HepG2 (cell line): ENCODE measurements at regions not wholly inside any gene's neighbourhood (a gene's known extent, or its start where the extent isn't known, plus 50 kb on each side); places are given as distances from the start of the nearest gene placed in this dataset.

Experiments
- ATAC-seq: fragments of 200-7000 bp; cut with Tn5 transposase; 3 replicates; pipeline ENCODE4 v1.9.1; 2020; ENCODE audit warnings: mild to moderate bottlenecking, moderate library complexity
- BruUV-seq: library from RNA; stranded (reverse); fragments of 400-500 nt; replicated peaks from 2 replicates; lab custom pipeline; 2021; lab: Mats Ljungman, UMichigan
- CTCF ChIA-PET: fragments of 300-600 bp; formaldehyde crosslinking; extraction: SDS; loops from one replicate; lab custom pipeline; 2021; ENCODE audit warnings: low total read pairs, inconsistent platforms, low intra/inter-chr PET ratio; lab: Yijun Ruan, JAX
- POLR2A ChIA-PET: fragments of 350-600 bp; sonication (Branson Sonifier 250); formaldehyde crosslinking; loops from one replicate; lab custom pipeline; 2020; ENCODE audit warnings: antibody characterized with exemption, inconsistent platforms; lab: Yijun Ruan, JAX
- DNase-seq: peaks from one replicate; pipeline ENCODE4 v3.0.0-alpha.2; 2015; ENCODE audit warnings: low spot score
- FAIRE-seq: peaks from 3 replicates; lab custom pipeline; 2011; peaks lifted over from hg19 to GRCh38; lab: Jason Lieb, UNC
- H2AFZ ChIP-seq: one replicate; pipeline ENCODE4 v1.6.1; 2011; ENCODE audit warnings: low read length, inconsistent platforms
- H3K27ac ChIP-seq: fragments of 300-600 bp; 3 replicates; pipeline ENCODE4 v1.8.0; 2011; ENCODE audit warnings: mixed run types, mild to moderate bottlenecking, mixed read lengths, low read length, inconsistent platforms; ENCODE audit not compliant: insufficient read depth; ENCODE audit errors: extremely low read length
- H3K27me3 ChIP-seq, 2 experiments: fragments of 200-600 bp in 1 of 2; 2 replicates in 1 of 2; 3 replicates in 1 of 2; pipeline versions ENCODE4 v1.6.0 to v1.8.0; 2011; ENCODE audit warnings: low read length in 2 of 2, mild to moderate bottlenecking in 2 of 2, moderate library complexity in 2 of 2, inconsistent platforms in 1 of 2; ENCODE audit not compliant: insufficient read depth in 2 of 2, control insufficient read depth in 1 of 2
- H3K36me3 ChIP-seq, 2 experiments: fragments of 200-600 bp in 1 of 2; replicated peaks in 1 of 2; 2 replicates in 1 of 2; 3 replicates in 1 of 2; pipeline versions ENCODE4 v1.5.1 to v1.8.0; 2011; ENCODE audit warnings: low read length in 2 of 2, inconsistent platforms in 1 of 2; ENCODE audit not compliant: insufficient read depth in 2 of 2, control insufficient read depth in 1 of 2
- H3K4me1 ChIP-seq: 2 replicates; pipeline ENCODE4 v1.5.1; 2012; ENCODE audit warnings: low read length, inconsistent platforms; ENCODE audit not compliant: insufficient read depth
- H3K4me2 ChIP-seq: 2 replicates; pipeline ENCODE4 v1.6.0; 2011; ENCODE audit warnings: low read depth, low read length, inconsistent platforms
- H3K4me3 ChIP-seq, 3 experiments: fragments of 200-600 bp in 1 of 3; sonication (generic), shearing (Covaris generic) in 1 of 3; replicated peaks in 1 of 3; 2 replicates each; pipeline ENCODE4 v1.5.1; 2011 to 2016; ENCODE audit warnings: low read length in 3 of 3, inconsistent platforms in 2 of 3, low read depth in 2 of 3, mild to moderate bottlenecking in 2 of 3, control low read depth in 1 of 3, mixed read lengths in 1 of 3; ENCODE audit not compliant: insufficient read depth in 1 of 3
- H3K79me2 ChIP-seq: one replicate; pipeline ENCODE4 v1.6.1; 2011; ENCODE audit warnings: low read length, inconsistent platforms; ENCODE audit not compliant: insufficient read depth
- H3K9ac ChIP-seq: 2 replicates; pipeline ENCODE4 v1.6.0; 2011; ENCODE audit warnings: mild to moderate bottlenecking, low read depth, low read length, inconsistent platforms; ENCODE audit not compliant: insufficient read depth
- H3K9me3 ChIP-seq: 2 replicates; pipeline ENCODE4 v1.5.1; 2012; ENCODE audit warnings: mild to moderate bottlenecking, low read length
- H4K20me1 ChIP-seq: 2 replicates; pipeline ENCODE4 v1.6.0; 2011; ENCODE audit warnings: inconsistent platforms, mild to moderate bottlenecking, low read length, moderate library complexity; ENCODE audit not compliant: insufficient read depth
- AHR ChIP-seq: IDR thresholded peaks from 2 replicates; pipeline ENCODE4 v1.6.1; 2018; ENCODE audit warnings: missing genetic modification reagents, missing compliant biosample characterization
- ATAD3A ChIP-seq: sonication (generic); formaldehyde crosslinking; IDR thresholded peaks from 2 replicates; pipeline ENCODE4 v1.4.0; 2020; ENCODE audit warnings: missing genetic modification reagents
- ETV6 ChIP-seq: sonication (generic); formaldehyde crosslinking; conservative IDR thresholded peaks from 2 replicates; pipeline ENCODE4 v1.4.0; 2020; ENCODE audit warnings: missing genetic modification reagents
- FOXA1 ChIP-seq, 2 experiments: fragments of 450-650 bp in 1 of 2; sonication (generic) in 1 of 2; formaldehyde crosslinking in 1 of 2; IDR thresholded peaks; 2 replicates each; pipeline versions ENCODE4 v1.4.0 to v1.6.1; 2016 to 2020; ENCODE audit warnings: missing genetic modification reagents in 1 of 2
- GATA4 ChIP-seq: sonication (generic); IDR thresholded peaks from 2 replicates; pipeline ENCODE4 v1.6.1; 2016; ENCODE audit warnings: antibody characterized with exemption, low read depth, borderline replicate concordance
- RBFOX2 ChIP-seq: fragments of 200-400 bp; formaldehyde crosslinking; IDR thresholded peaks from 2 replicates; pipeline ENCODE4 v1.6.1; 2017; ENCODE audit warnings: low read depth, mild to moderate bottlenecking, low read length
- YEATS2 ChIP-seq: sonication (generic); formaldehyde crosslinking; IDR thresholded peaks from 2 replicates; pipeline ENCODE4 v1.4.0; 2020; ENCODE audit warnings: missing genetic modification reagents, borderline replicate concordance
- ZFP62 ChIP-seq: sonication (generic); formaldehyde crosslinking; IDR thresholded peaks from 2 replicates; pipeline ENCODE4 v1.4.0; 2020; ENCODE audit warnings: missing genetic modification reagents
- ZNF136 ChIP-seq: sonication (generic); formaldehyde crosslinking; IDR thresholded peaks from 2 replicates; pipeline ENCODE4 v1.8.1; 2022; ENCODE audit warnings: low read depth, mild to moderate bottlenecking, moderate library complexity, missing genetic modification reagents
- ZNF17 ChIP-seq: sonication (generic); formaldehyde crosslinking; IDR thresholded peaks from 2 replicates; pipeline ENCODE4 v1.5.0; 2020; ENCODE audit warnings: mild to moderate bottlenecking, missing genetic modification reagents
- ZNF205 ChIP-seq: IDR thresholded peaks from 2 replicates; pipeline ENCODE4 v1.6.1; 2018; ENCODE audit warnings: missing biosample characterization, missing genetic modification reagents
- ZNF263 ChIP-seq: sonication (generic); formaldehyde crosslinking; IDR thresholded peaks from 2 replicates; pipeline ENCODE4 v1.4.0; 2020; ENCODE audit warnings: missing genetic modification reagents
- ZNF44 ChIP-seq: sonication (generic); formaldehyde crosslinking; IDR thresholded peaks from 2 replicates; pipeline ENCODE4 v1.5.1; 2020; ENCODE audit warnings: mild to moderate bottlenecking, missing genetic modification reagents
- ZNF501 ChIP-seq: sonication (generic); formaldehyde crosslinking; IDR thresholded peaks from 2 replicates; pipeline ENCODE4 v1.5.1; 2020; ENCODE audit warnings: mild to moderate bottlenecking, moderate library complexity, missing genetic modification reagents
- ZNF589 ChIP-seq: sonication (generic); formaldehyde crosslinking; conservative IDR thresholded peaks from 2 replicates; pipeline ENCODE4 v1.8.0; 2022; ENCODE audit warnings: mild to moderate bottlenecking, moderate library complexity, missing genetic modification reagents
- ZNF790 ChIP-seq: sonication (generic); formaldehyde crosslinking; IDR thresholded peaks from 2 replicates; pipeline ENCODE4 v1.8.0; 2022; ENCODE audit warnings: missing genetic modification reagents, mild to moderate bottlenecking, borderline replicate concordance
- WGBS: methylation state at CpG from one replicate; pipeline ENCODE4 v1.1.6; 2017; ENCODE audit warnings: low lambda C conversion rate; 5-methylcytosine and 5-hydroxymethylcytosine counted together
- in situ Hi-C: cut with HindIII; loops from 2 replicates; pipeline ENCODE4 v1.10.0; 2017; ENCODE audit warnings: low pct_unique_long_range_greater_than_20kb; ENCODE audit not compliant: extremely low pct_ligation_motif_present
- intact Hi-C: fragments of 100-400 bp; cut with micrococcal nuclease; formaldehyde crosslinking; loops from one replicate; pipeline ENCODE4 v1.10.0; 2022; ENCODE audit not compliant: unreplicated experiment
- TF ChIP-seq, protein P1 (sequence below), 2 experiments: IDR thresholded peaks; 2 replicates each; pipeline ENCODE4 v1.6.1; 2011 to 2012; ENCODE audit warnings: low read length in 2 of 2, borderline replicate concordance in 1 of 2, low read depth in 1 of 2, mild to moderate bottlenecking in 1 of 2, moderate library complexity in 1 of 2
- TF ChIP-seq, protein P2 (sequence below): sonication (generic); formaldehyde crosslinking; IDR thresholded peaks from 2 replicates; pipeline ENCODE4 v1.5.1; 2020; ENCODE audit warnings: mild to moderate bottlenecking, moderate library complexity, missing genetic modification reagents
- TF ChIP-seq, protein P3 (sequence below): sonication (generic); formaldehyde crosslinking; IDR thresholded peaks from 2 replicates; pipeline ENCODE4 v1.4.0; 2020; ENCODE audit warnings: mild to moderate bottlenecking, missing genetic modification reagents, borderline replicate concordance

DNA sequence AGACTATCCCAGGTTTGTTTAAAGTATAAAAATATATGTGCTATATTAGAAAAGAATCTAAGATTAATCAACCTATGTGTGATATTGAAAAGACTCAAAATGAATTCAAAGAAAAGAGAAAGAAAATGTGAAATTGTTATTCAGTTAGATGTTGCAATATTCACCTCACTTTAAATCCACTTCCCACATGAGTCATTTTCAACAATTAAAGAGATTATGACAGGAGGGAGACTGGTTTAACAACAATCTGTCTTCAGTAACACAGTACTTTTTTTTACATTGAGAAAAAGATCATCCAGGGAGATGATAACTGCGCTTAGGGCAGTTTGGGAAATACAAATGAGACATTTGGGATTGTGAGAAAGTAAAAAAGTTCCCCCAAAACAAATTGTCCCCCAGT, 1246.2 kb downstream of the SLITRK1 start (continued):
- TF ChIP-seq, protein P1, sequence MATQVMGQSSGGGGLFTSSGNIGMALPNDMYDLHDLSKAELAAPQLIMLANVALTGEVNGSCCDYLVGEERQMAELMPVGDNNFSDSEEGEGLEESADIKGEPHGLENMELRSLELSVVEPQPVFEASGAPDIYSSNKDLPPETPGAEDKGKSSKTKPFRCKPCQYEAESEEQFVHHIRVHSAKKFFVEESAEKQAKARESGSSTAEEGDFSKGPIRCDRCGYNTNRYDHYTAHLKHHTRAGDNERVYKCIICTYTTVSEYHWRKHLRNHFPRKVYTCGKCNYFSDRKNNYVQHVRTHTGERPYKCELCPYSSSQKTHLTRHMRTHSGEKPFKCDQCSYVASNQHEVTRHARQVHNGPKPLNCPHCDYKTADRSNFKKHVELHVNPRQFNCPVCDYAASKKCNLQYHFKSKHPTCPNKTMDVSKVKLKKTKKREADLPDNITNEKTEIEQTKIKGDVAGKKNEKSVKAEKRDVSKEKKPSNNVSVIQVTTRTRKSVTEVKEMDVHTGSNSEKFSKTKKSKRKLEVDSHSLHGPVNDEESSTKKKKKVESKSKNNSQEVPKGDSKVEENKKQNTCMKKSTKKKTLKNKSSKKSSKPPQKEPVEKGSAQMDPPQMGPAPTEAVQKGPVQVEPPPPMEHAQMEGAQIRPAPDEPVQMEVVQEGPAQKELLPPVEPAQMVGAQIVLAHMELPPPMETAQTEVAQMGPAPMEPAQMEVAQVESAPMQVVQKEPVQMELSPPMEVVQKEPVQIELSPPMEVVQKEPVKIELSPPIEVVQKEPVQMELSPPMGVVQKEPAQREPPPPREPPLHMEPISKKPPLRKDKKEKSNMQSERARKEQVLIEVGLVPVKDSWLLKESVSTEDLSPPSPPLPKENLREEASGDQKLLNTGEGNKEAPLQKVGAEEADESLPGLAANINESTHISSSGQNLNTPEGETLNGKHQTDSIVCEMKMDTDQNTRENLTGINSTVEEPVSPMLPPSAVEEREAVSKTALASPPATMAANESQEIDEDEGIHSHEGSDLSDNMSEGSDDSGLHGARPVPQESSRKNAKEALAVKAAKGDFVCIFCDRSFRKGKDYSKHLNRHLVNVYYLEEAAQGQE (IDR thresholded peaks at IDR 0.05; ENCODE audit: borderline replicate concordance in 1 of 2, low read depth in 1 of 2, low read length in 2 of 2) = no peak

DNA sequence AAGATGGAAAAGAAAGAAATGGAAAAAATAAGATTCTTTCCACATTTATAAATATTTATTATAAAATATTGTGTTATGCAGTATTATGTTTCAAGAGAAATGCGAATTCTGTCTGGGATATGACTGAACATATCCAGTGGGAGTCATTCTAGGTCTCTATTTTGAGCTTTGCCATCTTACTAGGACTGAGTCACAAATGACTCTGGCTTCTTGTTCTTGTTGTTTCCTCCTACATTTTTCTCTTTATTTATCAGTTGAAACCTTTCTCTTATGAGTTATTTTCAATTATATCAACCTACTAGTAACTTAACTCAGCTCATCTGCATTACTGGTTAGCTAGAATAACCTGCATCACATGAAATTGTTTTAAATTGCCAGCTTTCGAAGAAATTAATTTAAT, 1247.3 kb downstream of the SLITRK1 start:
- no peaks in the 10 kb centered on the region for H3K79me2 ChIP-seq
- H3K27me3 ChIP-seq = no peaks in the 10 kb centered on the region
- in situ Hi-C loops = no loop called here
- no peaks in the 10 kb centered on the region for H4K20me1 ChIP-seq
- WGBS = 2% methylated on average over 2 of the region's 2 CpGs
- no TSS peak for BruUV-seq
- no peaks in the 10 kb centered on the region for H3K4me1 ChIP-seq
- no peak overlapping the region for H3K9ac ChIP-seq
- H2AFZ ChIP-seq = no peak overlapping the region
- ChIA-PET POLR2A (no interaction called here), CTCF (no interaction called here)
- FAIRE-seq (no peak), DNase-seq (no peak), ATAC-seq (no peak)
- H3K9me3 ChIP-seq = peaks cover 10% of the 10 kb centered on the region; the same call in 1 of the 2 replicates
- H3K27ac ChIP-seq = no peak overlapping the region
- no peak overlapping the region for H3K4me2 ChIP-seq
- intact Hi-C loops = no loop called here
- no peaks in the 10 kb centered on the region for H3K36me3 ChIP-seq
- no peak overlapping the region for H3K4me3 ChIP-seq
- TF ChIP-seq, protein P2, sequence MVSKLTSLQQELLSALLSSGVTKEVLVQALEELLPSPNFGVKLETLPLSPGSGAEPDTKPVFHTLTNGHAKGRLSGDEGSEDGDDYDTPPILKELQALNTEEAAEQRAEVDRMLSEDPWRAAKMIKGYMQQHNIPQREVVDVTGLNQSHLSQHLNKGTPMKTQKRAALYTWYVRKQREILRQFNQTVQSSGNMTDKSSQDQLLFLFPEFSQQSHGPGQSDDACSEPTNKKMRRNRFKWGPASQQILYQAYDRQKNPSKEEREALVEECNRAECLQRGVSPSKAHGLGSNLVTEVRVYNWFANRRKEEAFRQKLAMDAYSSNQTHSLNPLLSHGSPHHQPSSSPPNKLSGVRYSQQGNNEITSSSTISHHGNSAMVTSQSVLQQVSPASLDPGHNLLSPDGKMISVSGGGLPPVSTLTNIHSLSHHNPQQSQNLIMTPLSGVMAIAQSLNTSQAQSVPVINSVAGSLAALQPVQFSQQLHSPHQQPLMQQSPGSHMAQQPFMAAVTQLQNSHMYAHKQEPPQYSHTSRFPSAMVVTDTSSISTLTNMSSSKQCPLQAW (CRISPR knock-in tag) = no peak
- no peak for TF ChIP-seq ZFP62 (CRISPR knock-in tag)
- no peak for TF ChIP-seq ZNF205 (CRISPR knock-in tag)
- TF ChIP-seq GATA4 = no peak
- TF ChIP-seq ETV6 (CRISPR knock-in tag) = no peak
- TF ChIP-seq, protein P3, sequence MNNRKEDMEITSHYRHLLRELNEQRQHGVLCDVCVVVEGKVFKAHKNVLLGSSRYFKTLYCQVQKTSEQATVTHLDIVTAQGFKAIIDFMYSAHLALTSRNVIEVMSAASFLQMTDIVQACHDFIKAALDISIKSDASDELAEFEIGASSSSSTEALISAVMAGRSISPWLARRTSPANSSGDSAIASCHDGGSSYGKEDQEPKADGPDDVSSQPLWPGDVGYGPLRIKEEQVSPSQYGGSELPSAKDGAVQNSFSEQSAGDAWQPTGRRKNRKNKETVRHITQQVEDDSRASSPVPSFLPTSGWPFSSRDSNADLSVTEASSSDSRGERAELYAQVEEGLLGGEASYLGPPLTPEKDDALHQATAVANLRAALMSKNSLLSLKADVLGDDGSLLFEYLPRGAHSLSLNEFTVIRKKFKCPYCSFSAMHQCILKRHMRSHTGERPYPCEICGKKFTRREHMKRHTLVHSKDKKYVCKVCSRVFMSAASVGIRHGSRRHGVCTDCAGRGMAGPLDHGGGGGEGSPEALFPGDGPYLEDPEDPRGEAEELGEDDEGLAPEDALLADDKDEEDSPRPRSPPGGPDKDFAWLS (CRISPR knock-in tag) = no peak
- TF ChIP-seq ZNF790 (CRISPR knock-in tag) = no peak
- no peak for TF ChIP-seq ZNF501 (CRISPR knock-in tag)
- no peak for TF ChIP-seq YEATS2
- TF ChIP-seq ZNF44 (CRISPR knock-in tag) = no peak
- no peak for TF ChIP-seq ZNF589 (CRISPR knock-in tag)
- no peak for TF ChIP-seq ZNF17 (CRISPR knock-in tag)
- TF ChIP-seq RBFOX2 = no peak
- TF ChIP-seq ZNF136 (CRISPR knock-in tag) = no peak
- no peak for TF ChIP-seq FOXA1 (IDR thresholded peaks at IDR 0.05)
- TF ChIP-seq FOXA1 (CRISPR knock-in tag; IDR thresholded peaks at IDR 0.05) = no peak
- TF ChIP-seq ATAD3A (CRISPR knock-in tag) = no peak
- TF ChIP-seq ZNF263 (CRISPR knock-in tag) = no peak
- no peak for TF ChIP-seq AHR
